ENCODE measurements at regions not wholly inside any gene's neighbourhood (a gene's known extent, or its start where the extent isn't known, plus 50 kb on each side); places are given as distances from the start of the nearest gene placed in this dataset.

- no peak for DNase-seq
Observed at GRCh38 chr2:71831193-71831577, 316.5 kb downstream of the CYP26B1 start.

- DNase-seq = no peak
Observed at GRCh38 chr2:71830497-71831192, 317.0 kb downstream of the CYP26B1 start.

DNA sequence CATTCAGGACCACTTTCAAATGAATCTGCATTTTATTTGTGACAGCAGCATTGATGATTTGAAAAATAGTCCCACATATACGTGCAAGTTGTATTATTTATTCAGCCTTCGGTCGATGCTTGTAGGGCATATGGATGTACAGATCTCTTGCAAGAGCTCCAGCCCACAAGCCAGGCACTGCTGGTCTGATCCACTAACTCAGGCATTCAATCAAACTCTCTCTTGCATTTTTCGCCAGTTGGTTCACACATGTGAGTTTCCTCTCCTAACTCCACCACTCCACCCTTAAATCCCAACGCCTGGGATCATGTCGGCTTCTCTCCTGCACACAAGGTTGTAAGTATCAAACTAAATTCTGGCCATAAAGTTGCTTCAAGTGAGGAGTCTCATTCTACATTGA lies 318.7 kb downstream of the CYP26B1 start:
- DNase-seq = no peak

DNA sequence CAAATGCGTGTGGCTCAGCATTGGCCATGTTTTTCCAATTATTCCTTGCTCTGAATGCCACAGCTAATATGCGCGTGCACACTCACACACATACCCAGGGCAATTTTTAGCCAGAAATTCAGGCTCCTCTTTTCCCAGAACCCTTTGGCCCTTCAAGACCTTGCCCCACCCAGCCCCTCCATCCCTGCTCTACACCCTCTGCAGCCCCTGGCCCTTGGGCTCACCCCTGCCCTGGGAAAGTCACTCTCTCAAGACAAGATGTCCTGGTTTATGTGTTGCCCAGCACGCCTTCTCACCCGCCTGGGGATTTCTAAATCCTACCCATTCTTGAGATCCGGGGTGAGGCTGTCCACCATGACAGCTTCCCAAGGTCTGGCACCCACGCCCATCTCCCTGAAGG lies 319.7 kb downstream of the CYP26B1 start:
- DNase-seq = no peak

DNA sequence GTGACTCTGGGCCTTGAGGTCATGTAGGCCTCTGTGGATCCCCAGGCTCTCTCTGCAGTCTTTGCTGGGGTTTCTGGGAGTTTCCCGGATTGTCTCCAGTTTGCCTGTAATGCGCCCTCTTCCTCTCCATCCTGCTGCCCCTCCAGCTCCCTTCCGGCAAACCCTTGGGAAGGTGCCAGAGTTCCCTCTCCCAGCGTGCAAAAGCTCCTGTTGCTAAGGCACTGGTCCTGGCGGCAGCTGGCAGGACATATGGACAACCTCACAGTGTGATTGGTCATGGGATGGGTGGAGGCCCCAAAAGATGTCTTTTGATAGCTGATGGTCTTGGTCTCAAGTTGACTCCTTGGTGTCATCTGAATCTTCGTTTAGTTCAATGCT lies 320.1 kb downstream of the CYP26B1 start:
- no peak for DNase-seq

DNA sequence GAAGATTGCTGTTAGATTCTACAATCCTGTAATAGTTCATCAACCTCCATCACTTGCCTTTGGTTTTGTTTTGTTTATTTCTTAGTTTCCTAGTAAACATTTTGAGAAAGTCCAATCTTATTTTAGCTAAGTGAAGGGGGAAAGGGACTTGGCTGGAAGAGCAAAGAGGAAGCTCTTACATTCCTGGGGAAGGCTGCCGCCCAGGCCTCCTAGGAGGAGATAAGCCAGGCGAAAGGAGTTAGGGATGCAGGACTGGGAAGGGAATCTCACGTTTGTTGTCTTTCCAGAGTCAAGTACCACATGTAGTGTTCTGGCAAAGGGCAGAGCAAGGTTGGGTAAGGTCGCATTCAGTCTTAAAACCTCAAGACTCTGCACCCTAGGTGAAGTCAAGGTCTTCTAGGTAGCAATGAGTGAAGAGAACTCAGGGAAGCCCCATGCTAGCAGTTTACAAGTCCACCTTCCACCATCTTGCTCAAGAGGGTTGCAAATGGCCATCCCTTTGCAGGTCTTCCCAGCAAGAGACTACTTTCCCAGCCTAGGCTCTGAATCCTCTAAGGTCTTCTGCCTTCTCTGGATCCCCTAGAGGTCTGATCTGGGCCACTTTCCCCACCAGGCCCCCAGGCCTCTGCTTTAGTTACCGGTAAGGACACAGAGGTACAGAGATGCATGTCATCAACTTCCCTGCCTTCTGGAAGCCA lies 320.7 kb downstream of the CYP26B1 start:
- no peak for DNase-seq

DNA sequence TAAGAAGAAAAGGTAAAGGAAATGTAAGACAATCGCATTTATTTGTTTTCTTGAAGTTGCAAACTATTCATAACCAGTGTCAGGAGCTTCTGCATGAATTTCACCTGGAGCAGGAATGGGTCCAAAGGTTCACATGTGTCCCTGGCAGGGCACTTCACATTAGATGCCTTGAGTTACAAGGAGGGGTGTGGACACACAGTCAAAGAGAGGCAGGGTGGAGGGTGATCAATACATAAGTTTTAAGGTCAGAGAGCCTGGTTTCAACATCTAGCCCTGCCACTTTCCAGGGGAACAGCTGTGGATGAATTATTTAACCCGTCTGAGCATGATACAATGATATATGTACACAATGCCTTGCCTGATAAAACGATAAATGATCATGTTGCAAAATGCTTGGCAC lies 321.4 kb downstream of the CYP26B1 start:
- no peak for DNase-seq

GRCh38 chr2:71824436-71824835 lies 323.2 kb downstream of the CYP26B1 start:
- no peak for DNase-seq

DNA sequence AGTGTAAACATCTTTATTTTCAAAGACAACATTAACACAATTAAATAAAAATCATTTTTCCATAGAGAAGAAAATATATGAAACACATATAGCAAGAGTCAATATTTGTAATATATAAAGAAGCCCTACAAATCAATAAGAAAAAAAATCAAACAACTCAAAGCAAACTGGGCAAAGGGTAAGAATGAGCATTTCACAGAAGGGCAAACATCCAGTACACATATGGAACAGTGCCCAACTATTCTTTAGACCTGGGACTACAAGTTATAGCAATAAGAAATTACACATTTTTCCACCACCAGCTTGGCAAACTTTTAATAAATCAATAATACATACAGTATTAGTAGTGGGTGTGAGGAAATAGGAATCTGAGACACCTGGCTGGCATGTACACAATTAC lies 324.1 kb downstream of the CYP26B1 start:
- no peak for DNase-seq

- DNase-seq = no peak
Observed at GRCh38 chr2:71822463-71822862, 325.2 kb downstream of the CYP26B1 start.

- DNase-seq = no peak
Observed at GRCh38 chr2:71821856-71822255, 325.8 kb downstream of the CYP26B1 start.

DNA sequence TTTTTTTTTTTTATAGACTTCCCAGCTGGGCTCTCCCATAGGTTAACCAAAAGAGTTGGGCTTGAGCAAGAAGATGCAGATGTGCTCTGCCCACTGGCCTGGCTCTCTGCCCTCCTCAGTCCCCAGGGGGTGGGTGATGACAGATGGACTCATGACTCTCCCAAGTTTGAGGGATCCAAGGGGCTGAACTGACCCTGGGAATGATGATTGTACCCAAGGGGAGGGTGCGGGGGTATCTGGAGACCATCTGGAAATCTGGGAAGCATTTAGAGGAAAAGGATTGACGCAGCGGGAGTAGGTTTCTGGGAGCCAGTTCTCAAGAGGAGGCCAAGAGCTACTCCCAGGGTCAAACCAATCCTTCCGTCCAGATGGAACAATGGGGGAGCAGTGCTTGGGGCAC lies 330.8 kb downstream of the CYP26B1 start:
- DNase-seq = no peak

DNA sequence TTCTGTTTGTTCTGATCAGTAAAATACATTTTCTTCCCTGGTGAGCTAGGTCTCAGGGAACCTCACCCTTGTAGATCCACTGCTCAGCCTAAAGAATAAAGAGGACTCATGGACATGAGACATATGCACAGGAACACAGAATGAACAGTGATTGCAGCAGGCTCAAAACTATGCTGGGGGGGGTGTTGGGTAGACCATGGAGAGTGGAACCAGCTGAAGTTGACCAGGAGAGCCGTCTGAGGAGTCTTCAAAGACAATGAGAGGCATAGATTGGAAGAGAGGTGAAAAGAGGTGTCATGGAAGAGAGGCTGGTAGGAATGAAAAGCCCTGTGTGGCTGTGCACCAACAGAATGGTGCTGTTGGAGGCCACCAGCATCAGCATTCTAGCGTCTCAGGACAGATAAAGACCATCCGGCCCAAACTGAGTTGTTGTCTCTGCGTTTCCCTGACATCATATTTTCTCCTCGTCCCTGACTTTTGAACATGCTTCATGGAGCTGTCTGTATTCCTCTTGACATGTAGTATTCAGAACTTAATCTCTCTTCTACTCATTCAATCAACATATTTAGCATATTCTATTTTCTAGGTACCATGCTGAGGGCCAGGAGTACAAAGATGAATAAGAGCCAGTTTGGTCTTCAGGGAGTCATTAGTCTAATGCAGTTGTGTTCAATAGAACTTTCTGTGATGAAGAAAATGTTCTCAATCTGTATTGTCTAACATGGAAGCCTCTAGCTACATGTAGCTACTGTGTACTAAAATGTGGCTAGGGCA lies 331.8 kb downstream of the CYP26B1 start:
- no peak for DNase-seq

- no peak for DNase-seq
Observed at GRCh38 chr2:71814885-71815284, 332.8 kb downstream of the CYP26B1 start.

GRCh38 chr2:71813807-71814470 lies 333.7 kb downstream of the CYP26B1 start:
- no peak for DNase-seq

- DNase-seq = no peak
Observed at GRCh38 chr2:71813315-71813714, 334.3 kb downstream of the CYP26B1 start.

DNA sequence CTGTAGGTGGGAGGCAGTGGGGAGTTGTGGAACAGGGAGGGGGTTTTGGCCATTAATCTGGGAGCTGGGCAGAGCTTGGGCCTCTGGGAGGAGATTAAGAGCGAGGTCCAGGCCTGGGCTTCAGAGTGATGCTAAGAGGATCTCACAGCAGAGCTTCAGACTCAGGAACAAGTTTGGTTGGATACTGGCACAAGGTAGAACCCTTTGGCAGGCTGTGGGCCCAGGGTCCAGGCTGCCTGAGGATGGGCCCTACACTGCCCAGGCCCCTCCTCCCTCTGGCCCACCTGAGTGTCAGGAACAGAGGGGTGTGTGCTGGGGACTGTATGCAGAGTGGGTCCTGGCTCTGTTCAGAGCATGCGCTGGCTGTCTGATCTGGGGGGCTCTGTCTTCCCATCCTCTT lies 334.9 kb downstream of the CYP26B1 start:
- no peak for DNase-seq

- no peak for DNase-seq
Observed at GRCh38 chr2:71811726-71812125, 335.9 kb downstream of the CYP26B1 start.

GRCh38 chr2:71811157-71811556 lies 336.5 kb downstream of the CYP26B1 start:
- DNase-seq = no peak

DNA sequence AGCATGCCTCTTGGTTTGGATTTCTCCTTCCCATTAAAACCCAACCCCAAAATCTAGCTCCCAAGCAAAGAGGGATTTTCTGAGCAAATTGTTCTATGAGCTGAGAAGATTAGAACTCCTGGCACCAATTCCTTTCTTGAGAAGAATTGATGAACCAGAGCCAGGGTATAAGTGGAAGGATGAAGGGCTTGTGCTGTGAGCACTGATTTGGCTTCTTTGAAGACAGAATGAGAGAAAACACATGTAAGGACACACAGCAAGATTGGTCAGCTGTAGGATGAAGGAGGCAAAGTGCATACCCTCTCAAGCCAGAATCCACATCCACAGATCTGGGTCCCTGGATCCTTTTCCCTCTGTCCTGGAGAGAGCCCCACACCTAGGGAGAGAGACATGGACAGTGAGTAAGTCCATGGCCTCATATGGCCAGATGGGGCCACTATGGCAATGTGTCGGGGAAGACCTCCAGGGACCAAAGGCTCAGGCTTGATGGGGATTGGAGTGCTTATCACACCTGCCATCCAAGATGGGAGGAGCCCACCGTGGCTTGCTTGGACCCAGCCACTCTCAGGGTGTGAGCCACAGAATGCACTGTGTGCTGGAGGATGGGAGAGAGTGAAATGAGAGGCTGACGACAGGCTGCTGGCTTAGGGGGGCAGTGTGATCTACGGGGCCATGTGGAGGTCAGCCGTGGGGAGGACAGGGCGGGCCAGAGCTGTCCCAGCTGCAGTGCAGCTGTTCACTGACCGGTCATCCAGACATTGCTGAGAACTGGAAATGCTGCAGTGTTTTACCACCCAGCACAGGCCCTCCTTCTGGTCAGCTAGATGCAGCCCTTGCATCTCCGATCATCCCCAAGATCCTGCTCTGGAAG lies 339.8 kb downstream of the CYP26B1 start:
- no peak for DNase-seq

DNA sequence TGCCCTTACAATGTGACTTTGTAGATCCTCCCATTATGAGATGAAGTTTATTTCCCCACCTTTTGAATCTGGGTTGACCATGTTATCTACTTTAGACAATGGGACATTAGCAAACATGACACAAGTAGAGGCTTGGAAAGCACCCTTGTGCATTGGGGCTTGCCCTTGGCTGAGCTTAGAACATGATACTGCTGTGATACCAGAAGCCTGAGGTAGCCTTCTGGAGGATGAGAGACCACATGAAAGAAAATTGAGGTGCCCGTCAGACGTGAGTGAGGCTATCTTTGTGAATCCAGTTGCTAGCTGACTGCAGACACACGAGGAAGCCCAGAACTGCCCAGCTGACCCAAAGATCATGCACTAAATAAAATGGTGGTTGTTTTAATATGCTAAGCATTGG lies 341.2 kb downstream of the CYP26B1 start:
- no peak for DNase-seq

- DNase-seq = no peak
Observed at GRCh38 chr2:71804281-71804751, 343.3 kb downstream of the CYP26B1 start.
